Uterus (tissue), 3 donors: ENCODE measurements at regions not wholly inside any gene's neighbourhood (a gene's known extent, or its start where the extent isn't known, plus 50 kb on each side); places are given as distances from the start of the nearest gene placed in this dataset.
"Not testable (repeated sequence)": the region's sequence is repeated elsewhere in the genome, so short reads cannot be mapped to it uniquely, and the experiment has no call there.

Experiments used
- DNase-seq, 2 donors: peaks; one replicate each; pipeline ENCODE4 v3.0.0-alpha.2; 2019 to 2020
- H3K27ac ChIP-seq, 2 donors: fragments of 200-600 bp; sonication (generic); 1 replicate in 1 of 2; 2 replicates in 1 of 2; pipeline ENCODE4 v1.5.1; 2016 to 2018
- H3K27me3 ChIP-seq, 2 donors: fragments of 200-600 bp; sonication (generic); one replicate each; pipeline ENCODE4 v1.5.1; 2018 to 2019; ENCODE audit warnings: control low read depth in 1 of 2
- H3K36me3 ChIP-seq, 2 donors: fragments of 200-600 bp; sonication (generic); one replicate each; pipeline ENCODE4 v1.5.1; 2019; ENCODE audit warnings: control low read depth in 1 of 2
- H3K4me1 ChIP-seq, 2 donors: fragments of 200-600 bp; sonication (generic); one replicate each; pipeline ENCODE4 v1.5.1; 2018 to 2019; ENCODE audit warnings: control low read depth in 1 of 2
- H3K4me3 ChIP-seq, 2 donors: fragments of 200-600 bp; sonication (generic); 1 replicate in 1 of 2; 2 replicates in 1 of 2; pipeline ENCODE4 v1.5.1; 2018 to 2019; ENCODE audit warnings: mild to moderate bottlenecking in 1 of 2
- H3K9me3 ChIP-seq, 2 donors: fragments of 200-600 bp; sonication (generic); one replicate each; pipeline ENCODE4 v1.5.1; 2019; ENCODE audit warnings: control low read depth in 1 of 2
- POLR2A ChIP-seq, 2 donors: fragments of 450-650 bp; IDR thresholded peaks; one replicate each; pipeline ENCODE4 v1.6.1; 2016; ENCODE audit warnings: antibody characterized with exemption in 2 of 2, mild to moderate bottlenecking in 1 of 2, moderate library complexity in 1 of 2
- intact Hi-C: fragments of 100-400 bp; cut with DNase I; formaldehyde crosslinking; loops from one replicate; pipeline ENCODE4 v1.15.1; 2023; ENCODE audit warnings: low total_unique reads
- TF ChIP-seq, protein P1 (sequence below), 4 experiments: fragments of 200-600 bp in 2 of 4; fragments of 450-650 bp in 2 of 4; sonication (generic) in 2 of 4; IDR thresholded peaks; one replicate each; pipeline ENCODE4 v1.5.1; 2016 to 2019; ENCODE audit warnings: antibody characterized with exemption in 4 of 4, mild to moderate bottlenecking in 2 of 4, moderate library complexity in 1 of 4
- donor health status: DM: yes; HTN: yes; CAD: no.

- intact Hi-C loops, result no loop called here
Measured at GRCh38 chr4:164648849-164649212, 105.1 kb upstream of the SMIM31 start.

GRCh38 chr4:164659765-164660164, 94.2 kb upstream of the SMIM31 start:
- no peak overlapping the region for H3K4me3 ChIP-seq
- H3K27ac ChIP-seq, result no peak overlapping the region
- no peaks in the 10 kb centered on the region for H3K4me1 ChIP-seq
- intact Hi-C loops, result no loop called here
- TF ChIP-seq, protein P1, sequence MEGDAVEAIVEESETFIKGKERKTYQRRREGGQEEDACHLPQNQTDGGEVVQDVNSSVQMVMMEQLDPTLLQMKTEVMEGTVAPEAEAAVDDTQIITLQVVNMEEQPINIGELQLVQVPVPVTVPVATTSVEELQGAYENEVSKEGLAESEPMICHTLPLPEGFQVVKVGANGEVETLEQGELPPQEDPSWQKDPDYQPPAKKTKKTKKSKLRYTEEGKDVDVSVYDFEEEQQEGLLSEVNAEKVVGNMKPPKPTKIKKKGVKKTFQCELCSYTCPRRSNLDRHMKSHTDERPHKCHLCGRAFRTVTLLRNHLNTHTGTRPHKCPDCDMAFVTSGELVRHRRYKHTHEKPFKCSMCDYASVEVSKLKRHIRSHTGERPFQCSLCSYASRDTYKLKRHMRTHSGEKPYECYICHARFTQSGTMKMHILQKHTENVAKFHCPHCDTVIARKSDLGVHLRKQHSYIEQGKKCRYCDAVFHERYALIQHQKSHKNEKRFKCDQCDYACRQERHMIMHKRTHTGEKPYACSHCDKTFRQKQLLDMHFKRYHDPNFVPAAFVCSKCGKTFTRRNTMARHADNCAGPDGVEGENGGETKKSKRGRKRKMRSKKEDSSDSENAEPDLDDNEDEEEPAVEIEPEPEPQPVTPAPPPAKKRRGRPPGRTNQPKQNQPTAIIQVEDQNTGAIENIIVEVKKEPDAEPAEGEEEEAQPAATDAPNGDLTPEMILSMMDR (IDR thresholded peaks at IDR 0.05), result no peak
- TF ChIP-seq POLR2A (IDR thresholded peaks at IDR 0.05), result no peak
- DNase-seq, result no peak
- no peaks in the 10 kb centered on the region for H3K9me3 ChIP-seq
- H3K27me3 ChIP-seq, result no peaks in the 10 kb centered on the region
- H3K36me3 ChIP-seq, result no peaks in the 10 kb centered on the region

More at GRCh38 chr4:164648849-164649212, 105.1 kb upstream of the SMIM31 start:
- Histone ChIP-seq H3K9me3 (no peaks in the 10 kb centered on the region), H3K4me1 (no peaks in the 10 kb centered on the region), H3K27me3 (no peaks in the 10 kb centered on the region), H3K36me3 (no peaks in the 10 kb centered on the region), H3K4me3 (no peak overlapping the region), H3K27ac (no peak overlapping the region)
- TF ChIP-seq, protein P1 (IDR thresholded peaks at IDR 0.05), result no peak
- no peak for TF ChIP-seq POLR2A (IDR thresholded peaks at IDR 0.05)
- DNase-seq, result no peak

DNA sequence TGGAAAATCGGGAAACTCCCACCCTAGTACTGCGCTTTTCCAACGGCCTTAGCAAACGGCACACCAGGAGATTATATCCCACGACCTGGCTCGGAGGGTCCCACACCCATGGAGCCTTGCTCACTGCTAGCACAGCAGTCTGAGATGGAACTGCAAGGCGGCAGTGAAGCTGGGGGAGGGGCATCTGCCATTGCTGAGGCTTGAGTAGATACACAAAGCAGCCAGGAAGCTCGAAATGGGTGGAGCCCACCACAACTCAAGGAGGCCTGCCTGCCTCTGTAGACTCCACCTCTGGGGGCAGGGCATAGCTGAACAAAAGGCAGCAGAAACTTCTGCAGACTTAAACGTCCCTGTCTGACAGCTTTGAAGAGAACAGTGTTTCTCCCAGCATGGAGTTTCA, 77.8 kb upstream of the SMIM31 start:
- H3K27ac ChIP-seq, H3K27me3 ChIP-seq, H3K36me3 ChIP-seq, intact Hi-C loops, H3K9me3 ChIP-seq, DNase-seq, H3K4me3 ChIP-seq, H3K4me1 ChIP-seq: not testable (repeated sequence)

DNA sequence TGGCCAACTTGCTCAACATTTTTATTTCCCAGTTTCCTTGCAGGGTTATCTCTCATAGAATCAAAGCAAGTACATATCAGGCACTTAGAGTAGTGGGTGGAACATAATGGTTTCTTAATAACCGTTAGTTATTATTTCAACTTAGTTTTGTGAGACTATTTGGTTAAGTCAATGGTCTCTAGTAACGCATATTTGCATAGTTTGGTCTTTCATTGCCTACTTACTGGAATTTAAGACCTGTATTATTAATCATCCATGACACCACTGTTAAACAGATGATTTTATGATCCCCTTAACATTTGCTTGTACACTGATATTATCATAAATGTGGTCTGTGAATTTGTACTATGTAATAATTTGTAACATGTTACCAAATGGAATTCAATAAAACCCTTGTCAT, 70.9 kb upstream of the SMIM31 start:
- Histone ChIP-seq H3K9me3 (no peaks in the 10 kb centered on the region), H3K36me3 (no peaks in the 10 kb centered on the region), H3K27ac (no peak overlapping the region), H3K4me1 (no peaks in the 10 kb centered on the region), H3K4me3 (no peak overlapping the region), H3K27me3 (no peaks in the 10 kb centered on the region)
- TF ChIP-seq, protein P1 (IDR thresholded peaks at IDR 0.05), result no peak
- TF ChIP-seq POLR2A (IDR thresholded peaks at IDR 0.05), result no peak
- DNase-seq, result no peak
- intact Hi-C loops, result no loop called here

DNA sequence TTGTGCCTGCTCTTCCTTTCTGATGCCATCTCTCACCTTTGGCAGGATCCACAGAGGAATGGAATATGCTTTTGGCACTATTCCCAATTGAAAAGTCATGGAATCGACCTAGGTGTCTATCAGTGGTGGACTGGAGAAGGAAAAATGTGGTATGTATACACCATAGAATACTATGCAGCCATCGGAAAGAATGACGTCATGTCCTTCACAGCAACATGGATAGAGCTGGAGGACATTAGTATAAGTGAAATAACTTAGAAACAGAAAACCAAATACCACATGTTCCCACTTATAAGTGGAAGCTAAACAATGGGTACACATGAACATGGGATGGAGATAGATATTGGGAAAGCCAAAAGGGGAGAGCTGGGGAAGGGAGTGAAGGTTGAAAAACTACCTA, 58.3 kb upstream of the SMIM31 start:
- Histone ChIP-seq H3K27me3 (no peaks in the 10 kb centered on the region), H3K4me3 (no peak overlapping the region), H3K4me1 (no peaks in the 10 kb centered on the region), H3K36me3 (no peaks in the 10 kb centered on the region), H3K9me3 (no peaks in the 10 kb centered on the region), H3K27ac (no peak overlapping the region)
- DNase-seq, result no peak
- TF ChIP-seq, protein P1 (IDR thresholded peaks at IDR 0.05), result no peak
- TF ChIP-seq POLR2A (IDR thresholded peaks at IDR 0.05), result no peak
- intact Hi-C loops, result no loop called here

GRCh38 chr4:164700471-164700870, 53.5 kb upstream of the SMIM31 start:
- no peak overlapping the region for H3K27ac ChIP-seq
- H3K27me3 ChIP-seq, result no peaks in the 10 kb centered on the region
- DNase-seq, result no peak
- H3K36me3 ChIP-seq, result no peaks in the 10 kb centered on the region
- no peak for TF ChIP-seq POLR2A (IDR thresholded peaks at IDR 0.05)
- TF ChIP-seq, protein P1 (IDR thresholded peaks at IDR 0.05), result no peak
- intact Hi-C loops, result no loop called here
- H3K4me1 ChIP-seq, result no peaks in the 10 kb centered on the region
- no peak overlapping the region for H3K4me3 ChIP-seq
- H3K9me3 ChIP-seq, result no peaks in the 10 kb centered on the region
